ENCODE measurements at regions not wholly inside any gene's neighbourhood (a gene's known extent, or its start where the extent isn't known, plus 50 kb on each side); places are given as distances from the start of the nearest gene placed in this dataset.

DNA sequence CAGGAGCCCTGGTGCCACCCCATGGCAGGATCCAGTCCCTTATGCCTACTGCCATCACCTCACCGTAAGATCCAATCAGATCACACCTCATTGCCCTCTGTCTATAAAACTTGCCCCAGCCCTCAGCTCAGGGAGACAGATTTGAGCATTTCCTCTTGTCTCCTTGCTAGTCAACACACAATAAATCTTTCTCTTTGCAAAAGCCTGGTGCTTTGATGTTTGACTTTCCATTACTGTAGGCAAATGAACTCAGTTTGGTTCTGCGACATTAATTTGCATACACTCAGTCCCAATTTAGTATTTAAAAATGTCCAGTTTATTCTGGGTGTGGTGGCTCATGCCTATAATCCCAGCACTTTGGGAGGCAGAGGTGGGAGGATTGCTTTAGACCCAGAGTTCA lies 188.4 kb downstream of the AEBP2 start:
- peaks cover 26% of the 10 kb centered on the region for H3K4me1 Mint-ChIP-seq (ENCODE audit: low read depth)
- H3K9me3 Mint-ChIP-seq (ENCODE audit: low read depth), result peaks cover 6% of the 10 kb centered on the region
- H3K27me3 Mint-ChIP-seq (ENCODE audit: low read depth), result no peaks in the 10 kb centered on the region
- H3K4me3 Mint-ChIP-seq (ENCODE audit: unreplicated experiment), result no peak overlapping the region
- DNase-seq (ENCODE audit: low spot score), result no peak
- no peak overlapping the region for H3K27ac Mint-ChIP-seq (ENCODE audit: unreplicated experiment)
- no peak for TF ChIP-seq CTCF (IDR thresholded peaks at IDR 0.05)
- H3K36me3 Mint-ChIP-seq (ENCODE audit: low read depth), result peaks cover 2% of the 10 kb centered on the region

- peaks cover 5% of the 10 kb centered on the region for H3K36me3 Mint-ChIP-seq (ENCODE audit: low read depth)
- no peak overlapping the region for H3K27ac Mint-ChIP-seq (ENCODE audit: unreplicated experiment)
- peaks cover 6% of the 10 kb centered on the region for H3K9me3 Mint-ChIP-seq (ENCODE audit: low read depth)
- no peak overlapping the region for H3K4me3 Mint-ChIP-seq (ENCODE audit: unreplicated experiment)
- no peak for TF ChIP-seq CTCF (IDR thresholded peaks at IDR 0.05)
- no peak for DNase-seq (ENCODE audit: low spot score)
- H3K4me1 Mint-ChIP-seq (ENCODE audit: low read depth), result peaks cover 12% of the 10 kb centered on the region
- H3K27me3 Mint-ChIP-seq (ENCODE audit: low read depth), result no peaks in the 10 kb centered on the region
Measured at GRCh38 chr12:19630536-19630935, 191.2 kb downstream of the AEBP2 start.

GRCh38 chr12:19633194-19633593 lies 193.9 kb downstream of the AEBP2 start:
- H3K4me1 Mint-ChIP-seq (ENCODE audit: low read depth), result no peaks in the 10 kb centered on the region
- DNase-seq (ENCODE audit: low spot score), result no peak
- no peaks in the 10 kb centered on the region for H3K27me3 Mint-ChIP-seq (ENCODE audit: low read depth)
- H3K4me3 Mint-ChIP-seq (ENCODE audit: unreplicated experiment), result no peak overlapping the region
- no peak for TF ChIP-seq CTCF (IDR thresholded peaks at IDR 0.05)
- no peak overlapping the region for H3K27ac Mint-ChIP-seq (ENCODE audit: unreplicated experiment)
- peaks cover 3% of the 10 kb centered on the region for H3K36me3 Mint-ChIP-seq (ENCODE audit: low read depth)
- peaks cover 6% of the 10 kb centered on the region for H3K9me3 Mint-ChIP-seq (ENCODE audit: low read depth)

DNA sequence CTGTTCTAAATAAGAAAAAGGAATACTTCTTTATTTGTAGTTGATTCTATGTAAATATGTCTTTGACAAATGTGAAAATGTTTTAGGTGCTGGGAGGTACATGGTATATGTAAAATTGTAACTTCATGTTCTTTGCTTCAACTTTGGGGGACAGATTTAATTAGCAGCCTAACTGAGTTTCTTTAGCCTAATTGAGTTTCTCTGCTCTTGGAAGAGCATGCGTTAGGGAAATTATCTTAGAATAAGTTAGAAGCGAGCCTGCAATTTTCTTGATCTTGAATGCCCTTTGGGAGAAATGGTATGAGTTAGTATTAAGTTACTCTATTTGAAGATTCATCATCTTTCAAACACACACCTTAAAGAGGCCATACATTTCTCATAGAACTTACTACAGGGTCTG lies 194.3 kb downstream of the AEBP2 start:
- Mint-ChIP-seq H3K4me1 (ENCODE audit: low read depth) (no peaks in the 10 kb centered on the region), H3K9me3 (ENCODE audit: low read depth) (peaks cover 6% of the 10 kb centered on the region), H3K4me3 (ENCODE audit: unreplicated experiment) (no peak overlapping the region), H3K27me3 (ENCODE audit: low read depth) (no peaks in the 10 kb centered on the region), H3K36me3 (ENCODE audit: low read depth) (peaks cover 3% of the 10 kb centered on the region), H3K27ac (ENCODE audit: unreplicated experiment) (no peak overlapping the region)
- no peak for DNase-seq (ENCODE audit: low spot score)
- no peak for TF ChIP-seq CTCF (IDR thresholded peaks at IDR 0.05)

DNA sequence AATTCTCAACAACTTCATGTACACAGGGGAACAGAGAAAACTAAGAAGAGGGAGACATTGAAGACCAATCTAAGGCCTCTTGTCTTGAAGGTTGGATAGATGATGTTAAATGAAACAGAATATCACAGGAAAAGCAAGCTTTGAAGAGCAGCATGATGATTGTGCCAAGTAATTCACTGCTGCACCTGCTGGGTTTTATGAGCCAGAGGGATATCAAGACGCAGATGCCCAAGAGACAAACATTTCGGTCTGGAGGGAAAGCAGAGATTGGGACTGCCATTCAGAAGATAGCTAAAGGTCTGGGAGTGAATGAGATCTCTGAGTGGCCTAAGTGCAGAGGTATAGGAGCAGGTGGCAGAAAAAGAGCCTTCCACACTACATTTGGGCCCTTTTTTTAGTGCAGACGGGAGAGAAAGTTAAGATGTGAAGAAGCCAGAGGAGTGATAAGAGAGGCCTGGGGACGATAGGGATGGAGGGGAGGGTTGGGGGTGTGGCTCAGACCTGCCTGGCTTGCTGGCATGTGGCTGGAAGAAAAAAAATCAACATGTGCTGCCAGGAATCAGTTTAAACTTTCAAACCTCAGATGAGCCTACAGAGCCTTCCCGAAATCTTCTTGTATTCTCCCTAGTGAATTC lies 200.6 kb downstream of the AEBP2 start:
- no peaks in the 10 kb centered on the region for H3K36me3 Mint-ChIP-seq (ENCODE audit: low read depth)

More for the DNA sequence above, 200.6 kb downstream of the AEBP2 start:
- Mint-ChIP-seq H3K9me3 (ENCODE audit: low read depth) (peaks cover 6% of the 10 kb centered on the region), H3K4me3 (ENCODE audit: unreplicated experiment) (no peak overlapping the region), H3K27me3 (ENCODE audit: low read depth) (no peaks in the 10 kb centered on the region), H3K27ac (ENCODE audit: unreplicated experiment) (no peak overlapping the region), H3K4me1 (ENCODE audit: low read depth) (peaks cover 9% of the 10 kb centered on the region)
- DNase-seq (ENCODE audit: low spot score), result no peak
- no peak for TF ChIP-seq CTCF (IDR thresholded peaks at IDR 0.05)

Data from chondrocyte (in vitro differentiated cells).